GM12891 (cell line): ENCODE measurements at regions not wholly inside any gene's neighbourhood (a gene's known extent, or its start where the extent isn't known, plus 50 kb on each side); places are given as distances from the start of the nearest gene placed in this dataset.

Source experiments
- DNase-seq: peaks from one replicate; pipeline ENCODE4 v3.0.0; 2011; ENCODE audit warnings: low spot score; ENCODE audit not compliant: insufficient read length
- FAIRE-seq: peaks from 2 replicates; lab custom pipeline; 2011; peaks lifted over from hg19 to GRCh38; lab: Jason Lieb, UNC
- PAX5 ChIP-seq: IDR thresholded peaks from 2 replicates; pipeline ENCODE4 v1.6.1; 2011; ENCODE audit warnings: low read length, moderate library complexity, mild to moderate bottlenecking; ENCODE audit not compliant: insufficient read depth, severe bottlenecking
- POLR2A ChIP-seq: IDR thresholded peaks from 2 replicates; pipeline ENCODE4 v1.6.1; 2011; ENCODE audit warnings: low read depth, low read length, control low read depth
- POLR2AphosphoS5 ChIP-seq: IDR thresholded peaks from 2 replicates; pipeline ENCODE4 v1.6.1; 2011; ENCODE audit warnings: low read depth, low read length, control low read depth
- POU2F2 ChIP-seq: IDR thresholded peaks from 2 replicates; pipeline ENCODE4 v1.6.1; 2011; ENCODE audit warnings: low read depth, mild to moderate bottlenecking, control low read depth, low read length, moderate library complexity
- SPI1 ChIP-seq: IDR thresholded peaks from 2 replicates; pipeline ENCODE4 v1.6.1; 2011; ENCODE audit warnings: low read depth, low read length, control low read depth
- TAF1 ChIP-seq: IDR thresholded peaks from 2 replicates; pipeline ENCODE4 v1.6.1; 2011; ENCODE audit warnings: low read depth, low read length, control low read depth

- FAIRE-seq (no peak), DNase-seq (no peak)
- no peak for TF ChIP-seq POLR2AphosphoS5
- no peak for TF ChIP-seq POLR2A
- TF ChIP-seq PAX5, result no peak
- no peak for TF ChIP-seq TAF1
- peak; percentile 93 for TF ChIP-seq SPI1
Observed at GRCh38 chr16:13438064-13438463, 481.9 kb upstream of the ERCC4 start.

- FAIRE-seq (no peak), DNase-seq (no peak)
Observed at GRCh38 chr16:13439766-13440165, 480.2 kb upstream of the ERCC4 start.

GRCh38 chr16:13441675-13442074 is 478.3 kb upstream of the ERCC4 start:
- no peak for FAIRE-seq
- no peak for DNase-seq
- TF ChIP-seq SPI1 (no peak), POLR2AphosphoS5 (no peak), POU2F2 (no peak), PAX5 (no peak), TAF1 (no peak), POLR2A (no peak)

More at GRCh38 chr16:13439766-13440165, 480.2 kb upstream of the ERCC4 start:
- TF ChIP-seq POLR2AphosphoS5, result no peak
- no peak for TF ChIP-seq PAX5
- no peak for TF ChIP-seq TAF1
- no peak for TF ChIP-seq POLR2A
- TF ChIP-seq POU2F2, result no peak
- TF ChIP-seq SPI1, result no peak

GRCh38 chr16:13448346-13448745 is 471.6 kb upstream of the ERCC4 start:
- TF ChIP-seq TAF1 (no peak), SPI1 (no peak)
- FAIRE-seq, result no peak
- no peak for DNase-seq

- TF ChIP-seq TAF1, result no peak
- no peak for TF ChIP-seq PAX5
- TF ChIP-seq POLR2AphosphoS5, result no peak
- no peak for TF ChIP-seq POLR2A
- DNase-seq, result no peak
- FAIRE-seq, result no peak
Observed at GRCh38 chr16:13453325-13453724, 466.6 kb upstream of the ERCC4 start.

GRCh38 chr16:13453938-13454553 is 465.9 kb upstream of the ERCC4 start:
- no peak for DNase-seq
- FAIRE-seq, result no peak
- TF ChIP-seq POU2F2, result no peak
- peak; percentile 80 for TF ChIP-seq PAX5

- DNase-seq, result no peak
- no peak for TF ChIP-seq POU2F2
- TF ChIP-seq SPI1, result no peak
- TF ChIP-seq POLR2AphosphoS5, result no peak
- TF ChIP-seq TAF1, result no peak
- no peak for TF ChIP-seq PAX5
- TF ChIP-seq POLR2A, result no peak
- no peak for FAIRE-seq
Observed at GRCh38 chr16:13463619-13464018, 456.3 kb upstream of the ERCC4 start.

GRCh38 chr16:13471036-13471435 is 448.9 kb upstream of the ERCC4 start:
- FAIRE-seq, result no peak

GRCh38 chr16:13478991-13479390 is 441.0 kb upstream of the ERCC4 start:
- FAIRE-seq (no peak), DNase-seq (no peak)
- no peak for TF ChIP-seq POLR2AphosphoS5
- TF ChIP-seq TAF1, result no peak
- no peak for TF ChIP-seq POU2F2
- TF ChIP-seq PAX5, result no peak

More at GRCh38 chr16:13471036-13471435, 448.9 kb upstream of the ERCC4 start:
- no peak for DNase-seq
- TF ChIP-seq POLR2A (no peak), POLR2AphosphoS5 (no peak), SPI1 (no peak), POU2F2 (no peak), TAF1 (no peak), PAX5 (no peak)

GRCh38 chr16:13479549-13479948 is 440.4 kb upstream of the ERCC4 start:
- DNase-seq, result no peak
- TF ChIP-seq PAX5 (no peak), POLR2A (no peak), POU2F2 (no peak), TAF1 (no peak), SPI1 (no peak), POLR2AphosphoS5 (no peak)
- no peak for FAIRE-seq

GRCh38 chr16:13480801-13481200 is 439.2 kb upstream of the ERCC4 start:
- FAIRE-seq, result no peak
- DNase-seq, result no peak
- no peak for TF ChIP-seq POLR2A
- TF ChIP-seq SPI1, result no peak
- TF ChIP-seq POLR2AphosphoS5, result no peak
